ENCODE measurements at regions not wholly inside any gene's neighbourhood (a gene's known extent, or its start where the extent isn't known, plus 50 kb on each side); places are given as distances from the start of the nearest gene placed in this dataset.

- H3K36me3 Mint-ChIP-seq (ENCODE audit: low read depth) = peaks cover 7% of the 10 kb centered on the region
- no peak overlapping the region for H3K4me3 Mint-ChIP-seq
- no peak for TF ChIP-seq CTCF (IDR thresholded peaks at IDR 0.05)
- H3K9me3 Mint-ChIP-seq = peaks cover 44% of the 10 kb centered on the region
- H3K27me3 Mint-ChIP-seq (ENCODE audit: low read depth, poor library complexity) = peaks cover 23% of the 10 kb centered on the region
- H3K27ac Mint-ChIP-seq = no peak overlapping the region
- no peaks in the 10 kb centered on the region for H3K4me1 Mint-ChIP-seq
- DNase-seq = no peak
Observed at GRCh38 chr5:2553611-2554010, 197.9 kb downstream of the IRX2 start.

- Mint-ChIP-seq H3K4me1 (no peaks in the 10 kb centered on the region), H3K4me3 (no peak overlapping the region), H3K27me3 (ENCODE audit: low read depth, poor library complexity) (peaks cover 40% of the 10 kb centered on the region), H3K27ac (no peak overlapping the region), H3K36me3 (ENCODE audit: low read depth) (peaks cover 7% of the 10 kb centered on the region), H3K9me3 (peaks cover 40% of the 10 kb centered on the region)
- DNase-seq = no peak
- no peak for TF ChIP-seq CTCF (IDR thresholded peaks at IDR 0.05)
Observed at GRCh38 chr5:2550509-2550908, 201.0 kb downstream of the IRX2 start.

- H3K27ac Mint-ChIP-seq = no peak overlapping the region
- H3K9me3 Mint-ChIP-seq = peaks cover 34% of the 10 kb centered on the region
- peaks cover 37% of the 10 kb centered on the region for H3K27me3 Mint-ChIP-seq (ENCODE audit: low read depth, poor library complexity)
- H3K4me1 Mint-ChIP-seq = no peaks in the 10 kb centered on the region
- H3K4me3 Mint-ChIP-seq = no peak overlapping the region
- peaks cover 5% of the 10 kb centered on the region for H3K36me3 Mint-ChIP-seq (ENCODE audit: low read depth)
- no peak for DNase-seq
- TF ChIP-seq CTCF (IDR thresholded peaks at IDR 0.05) = no peak
Observed at GRCh38 chr5:2549900-2550299, 201.6 kb downstream of the IRX2 start.

GRCh38 chr5:2549354-2549753 lies 202.1 kb downstream of the IRX2 start:
- Mint-ChIP-seq H3K4me3 (no peak overlapping the region), H3K9me3 (peaks cover 29% of the 10 kb centered on the region), H3K27ac (no peak overlapping the region), H3K36me3 (ENCODE audit: low read depth) (peaks cover 2% of the 10 kb centered on the region), H3K4me1 (no peaks in the 10 kb centered on the region), H3K27me3 (ENCODE audit: low read depth, poor library complexity) (peaks cover 34% of the 10 kb centered on the region)
- TF ChIP-seq CTCF (IDR thresholded peaks at IDR 0.05) = no peak
- no peak for DNase-seq

GRCh38 chr5:2546938-2547337 lies 204.5 kb downstream of the IRX2 start:
- no peak for TF ChIP-seq CTCF (IDR thresholded peaks at IDR 0.05)
- Mint-ChIP-seq H3K27ac (no peak overlapping the region), H3K27me3 (ENCODE audit: low read depth, poor library complexity) (peaks cover 42% of the 10 kb centered on the region), H3K9me3 (peaks cover 7% of the 10 kb centered on the region), H3K4me3 (no peak overlapping the region), H3K36me3 (ENCODE audit: low read depth) (no peaks in the 10 kb centered on the region), H3K4me1 (peaks cover 6% of the 10 kb centered on the region)
- DNase-seq = no peak

- H3K36me3 Mint-ChIP-seq (ENCODE audit: low read depth) = no peaks in the 10 kb centered on the region
- H3K4me3 Mint-ChIP-seq = no peak overlapping the region
- DNase-seq = no peak
- peaks cover 36% of the 10 kb centered on the region for H3K27me3 Mint-ChIP-seq (ENCODE audit: low read depth, poor library complexity)
- TF ChIP-seq CTCF (IDR thresholded peaks at IDR 0.05) = no peak
- peaks cover 4% of the 10 kb centered on the region for H3K9me3 Mint-ChIP-seq
- peaks cover 17% of the 10 kb centered on the region for H3K4me1 Mint-ChIP-seq
- H3K27ac Mint-ChIP-seq = no peak overlapping the region
Observed at GRCh38 chr5:2544003-2544402, 207.5 kb downstream of the IRX2 start.
